Endodermal cell (in vitro differentiated cells): ENCODE measurements at regions not wholly inside any gene's neighbourhood (a gene's known extent, or its start where the extent isn't known, plus 50 kb on each side); places are given as distances from the start of the nearest gene placed in this dataset.

Experiments used
- DNase-seq: peaks from one replicate; pipeline ENCODE4 v3.0.0-alpha.2; 2017
- H3K27ac ChIP-seq: 2 replicates; pipeline ENCODE4 v1.5.1; 2013; ENCODE audit warnings: mild to moderate bottlenecking, low read depth, low read length, moderate library complexity
- H3K27me3 ChIP-seq: 2 replicates; pipeline ENCODE4 v1.6.1; 2013; ENCODE audit warnings: mild to moderate bottlenecking, low read length, moderate library complexity; ENCODE audit not compliant: insufficient read depth, control insufficient read depth, poor library complexity, severe bottlenecking
- H3K36me3 ChIP-seq: 2 replicates; pipeline ENCODE4 v1.7.0; 2013; ENCODE audit warnings: mild to moderate bottlenecking, low read length, moderate library complexity; ENCODE audit not compliant: control insufficient read depth, insufficient read depth
- H3K4me1 ChIP-seq: one replicate; pipeline ENCODE4 v1.7.0; 2013; ENCODE audit warnings: low read length; ENCODE audit not compliant: control insufficient read depth, insufficient read depth
- H3K4me3 ChIP-seq: 2 replicates; pipeline ENCODE4 v1.5.1; 2013; ENCODE audit warnings: mild to moderate bottlenecking, low read length, moderate library complexity
- H3K9ac ChIP-seq: 2 replicates; pipeline ENCODE4 v1.6.1; 2013; ENCODE audit warnings: mild to moderate bottlenecking, low read length, moderate library complexity; ENCODE audit not compliant: poor library complexity, severe bottlenecking; ENCODE audit errors: extremely low read depth
- H3K9me3 ChIP-seq: 2 replicates; pipeline ENCODE4 v1.6.1; 2013; ENCODE audit warnings: mild to moderate bottlenecking, low read length, moderate library complexity; ENCODE audit not compliant: control insufficient read depth
- H3K27ac Mint-ChIP-seq: 2 replicates; pipeline ENCODE4 v1.8.0; 2020; ENCODE audit warnings: mixed read lengths
- H3K27me3 Mint-ChIP-seq: 2 replicates; pipeline ENCODE4 v1.8.0; 2021; ENCODE audit warnings: mild to moderate bottlenecking, mixed read lengths; ENCODE audit not compliant: insufficient read depth
- H3K36me3 Mint-ChIP-seq: 2 replicates; pipeline ENCODE4 v1.8.0; 2020; ENCODE audit warnings: low read depth, mixed read lengths
- H3K4me1 Mint-ChIP-seq: 2 replicates; pipeline ENCODE4 v1.8.0; 2020; ENCODE audit warnings: mixed read lengths
- H3K4me3 Mint-ChIP-seq: 2 replicates; pipeline ENCODE4 v1.8.0; 2020; ENCODE audit warnings: mild to moderate bottlenecking, moderate library complexity, mixed read lengths
- H3K9me3 Mint-ChIP-seq: 2 replicates; pipeline ENCODE4 v1.8.0; 2020; ENCODE audit warnings: mild to moderate bottlenecking, mixed read lengths
- WGBS, 2 experiments: methylation state at CpG; one replicate each; pipeline versions ENCODE4 v1.1.5 to v1.1.7; 2013; ENCODE audit warnings: missing lambda C conversion rate in 2 of 2, mixed read lengths in 1 of 2; ENCODE audit not compliant: insufficient coverage in 1 of 2, insufficient read length in 1 of 2; 5-methylcytosine and 5-hydroxymethylcytosine counted together
- TF ChIP-seq, protein P1 (sequence below): fragments of 200-600 bp; sonication (generic); conservative IDR thresholded peaks from 2 replicates; pipeline ENCODE4 v1.5.0; 2021; ENCODE audit warnings: antibody characterized with exemption, mild to moderate bottlenecking

DNA sequence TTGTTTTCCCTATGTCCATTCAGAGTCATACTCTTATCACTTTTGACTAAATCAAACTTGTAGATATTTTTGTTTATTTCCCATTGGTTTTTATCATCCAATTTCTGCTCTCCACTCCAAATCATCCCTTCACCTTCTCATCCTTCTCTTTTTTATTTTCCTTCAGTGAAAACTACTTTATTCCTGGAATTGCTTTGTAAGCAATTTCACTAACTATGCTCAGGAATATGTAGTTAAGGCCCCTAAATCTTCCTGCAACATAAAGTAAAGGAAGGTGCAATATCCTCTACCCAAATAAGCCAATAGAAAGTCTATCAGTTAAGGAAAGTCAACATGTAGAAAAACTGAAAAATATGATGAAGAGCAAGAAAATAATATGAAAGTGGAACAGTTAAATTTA is 308.4 kb downstream of the SEC23A start:
- no peaks in the 10 kb centered on the region for H3K9me3 Mint-ChIP-seq
- DNase-seq = no peak
- H3K27ac Mint-ChIP-seq = no peak overlapping the region
- peaks cover 7% of the 10 kb centered on the region for H3K4me1 ChIP-seq
- no peaks in the 10 kb centered on the region for H3K9me3 ChIP-seq
- H3K4me3 ChIP-seq = no peak overlapping the region
- H3K4me1 Mint-ChIP-seq = peaks cover 18% of the 10 kb centered on the region
- H3K27ac ChIP-seq = no peak overlapping the region
- H3K27me3 ChIP-seq = no peaks in the 10 kb centered on the region
- H3K27me3 Mint-ChIP-seq = no peaks in the 10 kb centered on the region
- TF ChIP-seq, protein P1, sequence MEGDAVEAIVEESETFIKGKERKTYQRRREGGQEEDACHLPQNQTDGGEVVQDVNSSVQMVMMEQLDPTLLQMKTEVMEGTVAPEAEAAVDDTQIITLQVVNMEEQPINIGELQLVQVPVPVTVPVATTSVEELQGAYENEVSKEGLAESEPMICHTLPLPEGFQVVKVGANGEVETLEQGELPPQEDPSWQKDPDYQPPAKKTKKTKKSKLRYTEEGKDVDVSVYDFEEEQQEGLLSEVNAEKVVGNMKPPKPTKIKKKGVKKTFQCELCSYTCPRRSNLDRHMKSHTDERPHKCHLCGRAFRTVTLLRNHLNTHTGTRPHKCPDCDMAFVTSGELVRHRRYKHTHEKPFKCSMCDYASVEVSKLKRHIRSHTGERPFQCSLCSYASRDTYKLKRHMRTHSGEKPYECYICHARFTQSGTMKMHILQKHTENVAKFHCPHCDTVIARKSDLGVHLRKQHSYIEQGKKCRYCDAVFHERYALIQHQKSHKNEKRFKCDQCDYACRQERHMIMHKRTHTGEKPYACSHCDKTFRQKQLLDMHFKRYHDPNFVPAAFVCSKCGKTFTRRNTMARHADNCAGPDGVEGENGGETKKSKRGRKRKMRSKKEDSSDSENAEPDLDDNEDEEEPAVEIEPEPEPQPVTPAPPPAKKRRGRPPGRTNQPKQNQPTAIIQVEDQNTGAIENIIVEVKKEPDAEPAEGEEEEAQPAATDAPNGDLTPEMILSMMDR = no peak
- no peaks in the 10 kb centered on the region for H3K36me3 Mint-ChIP-seq
- no peak overlapping the region for H3K9ac ChIP-seq
- H3K36me3 ChIP-seq = no peaks in the 10 kb centered on the region
- H3K4me3 Mint-ChIP-seq = no peak overlapping the region

DNA sequence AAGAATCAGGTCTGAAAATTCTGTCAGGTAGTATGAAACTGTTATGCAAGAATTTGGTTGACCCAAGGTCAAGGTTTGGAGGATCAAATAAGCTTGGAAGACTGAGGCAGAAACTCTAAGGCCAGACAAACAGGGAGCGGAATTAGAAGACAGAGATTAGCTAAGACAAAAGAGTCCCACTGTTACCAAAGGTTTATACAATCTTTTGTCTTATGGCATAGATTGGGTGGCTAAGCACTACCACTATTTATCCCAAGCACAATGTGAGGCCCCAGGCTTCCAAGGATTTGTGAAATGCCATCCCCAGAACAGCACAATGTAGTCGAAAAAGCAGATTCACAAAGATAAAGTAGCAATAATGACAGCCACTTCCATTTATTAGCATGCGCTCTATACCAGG is 311.2 kb downstream of the SEC23A start:
- Histone ChIP-seq H3K27ac (peak overlapping the region; percentile 6), H3K4me3 (peak overlapping the region; percentile 21), H3K27me3 (no peaks in the 10 kb centered on the region), H3K4me1 (peaks cover 7% of the 10 kb centered on the region), H3K9ac (no peak overlapping the region), H3K9me3 (no peaks in the 10 kb centered on the region), H3K36me3 (no peaks in the 10 kb centered on the region)
- peak overlapping the region; percentile 90 for H3K27ac Mint-ChIP-seq
- 39 to 63% methylated on average over 2 to 3 of the region's 3 CpGs for WGBS, 2 experiments
- TF ChIP-seq, protein P1 = no peak
- H3K36me3 Mint-ChIP-seq = no peaks in the 10 kb centered on the region
- DNase-seq = peak; percentile 70
- peaks cover 18% of the 10 kb centered on the region for H3K4me1 Mint-ChIP-seq
- no peaks in the 10 kb centered on the region for H3K27me3 Mint-ChIP-seq
- no peaks in the 10 kb centered on the region for H3K9me3 Mint-ChIP-seq
- H3K4me3 Mint-ChIP-seq = peak overlapping the region; percentile 4

DNA sequence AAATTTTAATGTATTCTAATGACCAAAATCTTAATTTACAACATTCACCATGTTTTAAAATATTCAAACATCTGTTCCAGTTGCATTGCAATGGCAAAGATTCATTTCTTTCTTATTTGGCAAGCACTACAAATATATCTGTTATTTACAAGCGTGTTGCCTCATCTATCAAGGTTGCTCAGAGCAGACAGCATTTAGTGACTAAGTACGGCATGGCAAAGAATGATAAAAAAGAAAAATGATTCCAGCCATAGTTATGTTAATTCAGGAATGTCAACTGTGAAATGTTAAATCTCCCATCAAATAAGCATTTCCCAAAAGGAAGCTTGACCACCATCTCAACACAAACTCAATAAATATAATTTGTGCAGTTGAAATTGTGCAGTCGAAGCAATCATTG is 312.1 kb downstream of the SEC23A start:
- 76 to 80% methylated on average over 1 to 3 of the region's 3 CpGs for WGBS, 2 experiments
- H3K4me3 Mint-ChIP-seq = no peak overlapping the region
- DNase-seq = no peak
- H3K9ac ChIP-seq = no peak overlapping the region
- H3K27ac Mint-ChIP-seq = peak overlapping the region; percentile 55
- H3K4me3 ChIP-seq = no peak overlapping the region
- no peaks in the 10 kb centered on the region for H3K36me3 Mint-ChIP-seq
- no peaks in the 10 kb centered on the region for H3K36me3 ChIP-seq
- H3K4me1 ChIP-seq = peaks cover 7% of the 10 kb centered on the region
- H3K27me3 ChIP-seq = no peaks in the 10 kb centered on the region
- H3K27ac ChIP-seq = no peak overlapping the region
- H3K9me3 ChIP-seq = no peaks in the 10 kb centered on the region
- no peaks in the 10 kb centered on the region for H3K27me3 Mint-ChIP-seq
- TF ChIP-seq, protein P1 = no peak
- H3K9me3 Mint-ChIP-seq = no peaks in the 10 kb centered on the region
- peaks cover 18% of the 10 kb centered on the region for H3K4me1 Mint-ChIP-seq
